IPS-NIHi11 (cell line): ENCODE measurements at regions not wholly inside any gene's neighbourhood (a gene's known extent, or its start where the extent isn't known, plus 50 kb on each side); places are given as distances from the start of the nearest gene placed in this dataset.
"Not testable (repeated sequence)": the region's sequence is repeated elsewhere in the genome, so short reads cannot be mapped to it uniquely, and the experiment has no call there.

ENCODE experiments used
- DNase-seq: peaks from one replicate; pipeline ENCODE4 v3.0.0; 2012; ENCODE audit warnings: mixed read lengths, low spot score

GRCh38 chr5:166074582-166075481 lies 2216.6 kb upstream of the WWC1 start:
- peak; percentile 21 for DNase-seq

GRCh38 chr5:166083183-166083959 lies 2208.1 kb upstream of the WWC1 start:
- DNase-seq, result no peak

- DNase-seq, result no peak
Measured at GRCh38 chr5:166086568-166086967, 2204.9 kb upstream of the WWC1 start.

GRCh38 chr5:166088389-166089039 lies 2202.9 kb upstream of the WWC1 start:
- DNase-seq, result peak; percentile 25

GRCh38 chr5:166091931-166092330 lies 2199.5 kb upstream of the WWC1 start:
- no peak for DNase-seq

GRCh38 chr5:166093312-166093711 lies 2198.1 kb upstream of the WWC1 start:
- no peak for DNase-seq

- no peak for DNase-seq
Measured at GRCh38 chr5:166102947-166103346, 2188.5 kb upstream of the WWC1 start.

- DNase-seq, result no peak
Measured at GRCh38 chr5:166111021-166111420, 2180.4 kb upstream of the WWC1 start.

- no peak for DNase-seq
Measured at GRCh38 chr5:166117072-166118066, 2174.1 kb upstream of the WWC1 start.

GRCh38 chr5:166119506-166119905 lies 2171.9 kb upstream of the WWC1 start:
- no peak for DNase-seq

- no peak for DNase-seq
Measured at GRCh38 chr5:166123717-166124116, 2167.7 kb upstream of the WWC1 start.

- DNase-seq, result no peak
Measured at GRCh38 chr5:166127766-166128570, 2163.5 kb upstream of the WWC1 start.

GRCh38 chr5:166145107-166145506 lies 2146.3 kb upstream of the WWC1 start:
- DNase-seq, result not testable (repeated sequence)

- DNase-seq, result no peak
Measured at GRCh38 chr5:166163996-166164610, 2127.3 kb upstream of the WWC1 start.

- DNase-seq, result peak; percentile 49
Measured at GRCh38 chr5:166165596-166165995, 2125.8 kb upstream of the WWC1 start.

- peak; percentile 14 for DNase-seq
Measured at GRCh38 chr5:166166071-166166470, 2125.4 kb upstream of the WWC1 start.

- DNase-seq, result no peak
Measured at GRCh38 chr5:166172597-166172996, 2118.8 kb upstream of the WWC1 start.

- no peak for DNase-seq
Measured at GRCh38 chr5:166178411-166179080, 2112.9 kb upstream of the WWC1 start.

GRCh38 chr5:166185185-166185584 lies 2106.3 kb upstream of the WWC1 start:
- no peak for DNase-seq
